ENCODE measurements at regions not wholly inside any gene's neighbourhood (a gene's known extent, or its start where the extent isn't known, plus 50 kb on each side); places are given as distances from the start of the nearest gene placed in this dataset.

DNA sequence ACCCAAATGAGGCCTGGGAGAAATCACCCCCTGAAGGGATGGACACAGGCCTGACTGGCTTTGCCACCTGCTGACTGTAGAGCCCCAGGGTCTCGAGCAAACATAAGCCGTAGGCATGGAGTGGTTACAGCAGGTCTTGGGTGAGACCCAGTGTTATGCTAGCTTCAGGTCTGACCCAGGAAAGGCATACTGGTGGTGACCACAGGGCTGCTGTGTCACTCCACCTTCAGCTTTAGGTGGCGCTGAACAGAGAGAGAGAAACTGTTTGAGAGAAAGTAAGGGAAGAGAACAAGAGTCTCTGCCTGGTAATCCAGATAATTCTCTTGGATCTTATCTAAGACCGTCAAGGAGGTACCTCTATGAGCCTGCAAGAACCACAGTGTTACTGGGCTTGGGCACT lies 1544.2 kb upstream of the TMEFF2 start:
- intact Hi-C loops (cut with DNase I; ENCODE audit: low total_unique reads): no loop called here
- DNase-seq (ENCODE audit: low spot score in 2 of 2): no peak
- WGBS, 2 donors: 90 to 99% methylated on average over 4 of the region's 4 CpGs
- no peak for TF ChIP-seq POLR2A (IDR thresholded peaks at IDR 0.05)
- TF ChIP-seq, protein P1, sequence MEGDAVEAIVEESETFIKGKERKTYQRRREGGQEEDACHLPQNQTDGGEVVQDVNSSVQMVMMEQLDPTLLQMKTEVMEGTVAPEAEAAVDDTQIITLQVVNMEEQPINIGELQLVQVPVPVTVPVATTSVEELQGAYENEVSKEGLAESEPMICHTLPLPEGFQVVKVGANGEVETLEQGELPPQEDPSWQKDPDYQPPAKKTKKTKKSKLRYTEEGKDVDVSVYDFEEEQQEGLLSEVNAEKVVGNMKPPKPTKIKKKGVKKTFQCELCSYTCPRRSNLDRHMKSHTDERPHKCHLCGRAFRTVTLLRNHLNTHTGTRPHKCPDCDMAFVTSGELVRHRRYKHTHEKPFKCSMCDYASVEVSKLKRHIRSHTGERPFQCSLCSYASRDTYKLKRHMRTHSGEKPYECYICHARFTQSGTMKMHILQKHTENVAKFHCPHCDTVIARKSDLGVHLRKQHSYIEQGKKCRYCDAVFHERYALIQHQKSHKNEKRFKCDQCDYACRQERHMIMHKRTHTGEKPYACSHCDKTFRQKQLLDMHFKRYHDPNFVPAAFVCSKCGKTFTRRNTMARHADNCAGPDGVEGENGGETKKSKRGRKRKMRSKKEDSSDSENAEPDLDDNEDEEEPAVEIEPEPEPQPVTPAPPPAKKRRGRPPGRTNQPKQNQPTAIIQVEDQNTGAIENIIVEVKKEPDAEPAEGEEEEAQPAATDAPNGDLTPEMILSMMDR (IDR thresholded peaks at IDR 0.05): no peak
- no peak overlapping the region for H3K4me3 ChIP-seq (ENCODE audit: low read depth, poor library complexity, severe bottlenecking)

GRCh38 chr2:193712912-193713311 lies 1518.2 kb upstream of the TMEFF2 start:
- intact Hi-C loops (cut with DNase I; ENCODE audit: low total_unique reads): no loop called here
- no peak overlapping the region for H3K4me3 ChIP-seq (ENCODE audit: low read depth, poor library complexity, severe bottlenecking)
- DNase-seq (ENCODE audit: low spot score in 2 of 2): no peak
- no peak for TF ChIP-seq POLR2A (IDR thresholded peaks at IDR 0.05)
- TF ChIP-seq, protein P1 (IDR thresholded peaks at IDR 0.05): no peak

DNA sequence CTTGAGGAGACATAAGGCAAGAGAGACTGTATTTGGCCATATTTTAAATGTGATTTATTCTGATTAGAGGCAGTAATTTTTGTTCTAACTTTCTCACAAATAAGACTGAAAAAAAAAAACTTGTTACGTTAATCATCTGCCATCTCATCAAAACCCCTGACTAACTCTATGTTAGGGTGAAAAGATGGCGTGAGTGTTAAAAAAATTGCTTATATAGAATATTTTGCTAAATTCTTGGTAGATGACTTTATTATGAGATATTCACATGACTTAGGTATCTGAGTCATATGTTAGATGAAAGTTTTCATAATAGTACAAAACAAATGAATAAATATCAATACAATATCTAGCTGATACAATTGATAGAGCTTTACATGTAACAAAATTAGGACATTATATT lies 1508.7 kb upstream of the TMEFF2 start:
- no peak for TF ChIP-seq POLR2A (IDR thresholded peaks at IDR 0.05)
- TF ChIP-seq, protein P1 (IDR thresholded peaks at IDR 0.05): no peak
- no peak for DNase-seq (ENCODE audit: low spot score in 2 of 2)
- no peak overlapping the region for H3K4me3 ChIP-seq (ENCODE audit: low read depth, poor library complexity, severe bottlenecking)
- intact Hi-C loops (cut with DNase I; ENCODE audit: low total_unique reads): no loop called here
- 69 to 91% methylated on average over 2 of the region's 2 CpGs for WGBS, 2 donors

- WGBS, 2 donors: 88 to 90% methylated on average over 3 of the region's 3 CpGs
- intact Hi-C loops (cut with DNase I; ENCODE audit: low total_unique reads): no loop called here
- DNase-seq (ENCODE audit: low spot score in 2 of 2): no peak
- no peak overlapping the region for H3K4me3 ChIP-seq (ENCODE audit: low read depth, poor library complexity, severe bottlenecking)
- TF ChIP-seq POLR2A (IDR thresholded peaks at IDR 0.05): no peak
- TF ChIP-seq, protein P1 (IDR thresholded peaks at IDR 0.05): no peak
Measured at GRCh38 chr2:193701484-193701883, 1506.8 kb upstream of the TMEFF2 start.

DNA sequence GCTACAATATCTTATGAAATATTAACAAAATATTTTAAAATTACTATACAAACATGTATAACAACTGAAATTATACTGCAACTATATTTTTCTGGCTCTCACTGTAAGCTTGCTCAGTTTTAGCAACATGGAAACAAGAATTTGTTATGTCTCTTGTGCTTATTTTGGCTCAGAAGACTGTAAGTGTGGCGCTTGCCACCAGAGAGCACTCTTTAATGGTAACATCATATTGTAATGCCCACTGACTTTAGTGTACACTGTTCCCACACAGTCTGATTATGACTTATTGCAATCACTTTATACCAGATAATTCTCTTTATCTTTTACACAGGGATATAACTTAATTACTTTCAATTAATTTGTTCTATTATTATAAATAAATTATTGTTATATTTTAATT lies 1500.6 kb upstream of the TMEFF2 start:
- no peak for DNase-seq (ENCODE audit: low spot score in 2 of 2)
- WGBS, 2 donors: 42 to 50% methylated on average over 1 of the region's 1 CpG
- no peak overlapping the region for H3K4me3 ChIP-seq (ENCODE audit: low read depth, poor library complexity, severe bottlenecking)
- no peak for TF ChIP-seq POLR2A (IDR thresholded peaks at IDR 0.05)
- TF ChIP-seq, protein P1 (IDR thresholded peaks at IDR 0.05): no peak
- intact Hi-C loops (cut with DNase I; ENCODE audit: low total_unique reads): no loop called here

GRCh38 chr2:193693758-193694157 lies 1499.0 kb upstream of the TMEFF2 start:
- no peak overlapping the region for H3K4me3 ChIP-seq (ENCODE audit: low read depth, poor library complexity, severe bottlenecking)
- WGBS, 2 donors: 69 to 81% methylated on average over 3 of the region's 3 CpGs
- intact Hi-C loops (cut with DNase I; ENCODE audit: low total_unique reads): loop anchor here (5.0 kb wide), 1 partner anchor 956 kb away; no protein-coding TSS in a partner anchor
- TF ChIP-seq POLR2A (IDR thresholded peaks at IDR 0.05): no peak
- TF ChIP-seq, protein P1 (IDR thresholded peaks at IDR 0.05): no peak
- no peak for DNase-seq (ENCODE audit: low spot score in 2 of 2)

All from lower leg skin (tissue), 4 donors.